ENCODE measurements at regions not wholly inside any gene's neighbourhood (a gene's known extent, or its start where the extent isn't known, plus 50 kb on each side); places are given as distances from the start of the nearest gene placed in this dataset.

- Histone ChIP-seq H3K23ac (ENCODE audit: low read length) (no peak overlapping the region), H3K9ac (ENCODE audit: low read length) (no peak overlapping the region), H3K4ac (ENCODE audit: low read depth, low read length) (no peak overlapping the region), H3K14ac (ENCODE audit: low read length) (no peak overlapping the region), H3K4me3 (ENCODE audit: low read depth, low read length) (no peak overlapping the region), H3K18ac (ENCODE audit: low read length) (no peak overlapping the region), H4K8ac (ENCODE audit: low read depth, low read length) (no peak overlapping the region), H3K27me3 (ENCODE audit: insufficient read depth, low read length) (no peaks in the 10 kb centered on the region), H3K4me2 (ENCODE audit: low read length) (peak overlapping the region; percentile 14), H3K79me1 (ENCODE audit: low read length) (peaks cover 19% of the 10 kb centered on the region), H3K27ac (ENCODE audit: low read depth, low read length) (peak overlapping the region; percentile 89), H2BK120ac (ENCODE audit: insufficient read depth, low read length, poor library complexity) (no peak overlapping the region), H3K4me1 (ENCODE audit: control insufficient read depth in 1 of 2, insufficient read depth in 2 of 2, low read length in 2 of 2) (peaks cover 20 to 27% of the 10 kb centered on the region in 2 experiments), H4K12ac (ENCODE audit: low read depth, low read length) (no peak overlapping the region), H3K36me3 (ENCODE audit: control insufficient read depth in 1 of 2, insufficient read depth in 2 of 2, low read length in 2 of 2) (no peaks in the 10 kb centered on the region), H2BK5ac (ENCODE audit: low read depth, low read length, poor library complexity) (peak overlapping the region; percentile 68), H2BK12ac (ENCODE audit: low read length) (no peak overlapping the region), H3K9me3 (ENCODE audit: insufficient read depth, low read depth, low read length) (no peaks in the 10 kb centered on the region), H2AK5ac (ENCODE audit: low read length) (no peak overlapping the region), H2AFZ (ENCODE audit: insufficient read depth, low read length, poor library complexity) (no peak overlapping the region), H3K79me2 (ENCODE audit: control insufficient read depth, insufficient read depth, low read length, poor library complexity) (no peaks in the 10 kb centered on the region), H4K91ac (ENCODE audit: low read depth, low read length) (peak overlapping the region; percentile 34)
- DNase-seq = peak; percentile 66 to 83
- no CpG with 5 or more reads among the region's 6 CpGs for WGBS (ENCODE audit: extremely low coverage, insufficient coverage, insufficient read length)
Measured at GRCh38 chr4:56757821-56758411, 63.6 kb downstream of the SPINK2 start.

- Histone ChIP-seq H4K12ac (ENCODE audit: low read depth, low read length) (no peak overlapping the region), H3K4ac (ENCODE audit: low read depth, low read length) (peak overlapping the region; percentile 3), H2BK120ac (ENCODE audit: insufficient read depth, low read length, poor library complexity) (peak overlapping the region; percentile 70), H3K4me2 (ENCODE audit: low read length) (peak overlapping the region; percentile 31), H3K23ac (ENCODE audit: low read length) (no peak overlapping the region), H4K91ac (ENCODE audit: low read depth, low read length) (peak overlapping the region; percentile 73), H2BK12ac (ENCODE audit: low read length) (peak overlapping the region; percentile 58), H3K18ac (ENCODE audit: low read length) (peak overlapping the region; percentile 6), H3K36me3 (ENCODE audit: control insufficient read depth in 1 of 2, insufficient read depth in 2 of 2, low read length in 2 of 2) (no peaks in the 10 kb centered on the region), H3K4me3 (ENCODE audit: low read depth, low read length) (no peak overlapping the region), H3K4me1 (ENCODE audit: control insufficient read depth in 1 of 2, insufficient read depth in 2 of 2, low read length in 2 of 2) (peaks cover 20 to 27% of the 10 kb centered on the region in 2 experiments), H2AFZ (ENCODE audit: insufficient read depth, low read length, poor library complexity) (no peak overlapping the region), H4K8ac (ENCODE audit: low read depth, low read length) (peak overlapping the region; percentile 9), H2AK5ac (ENCODE audit: low read length) (peak overlapping the region; percentile 3), H3K79me2 (ENCODE audit: control insufficient read depth, insufficient read depth, low read length, poor library complexity) (no peaks in the 10 kb centered on the region), H3K27ac (ENCODE audit: low read depth, low read length) (peak overlapping the region; percentile 89), H3K79me1 (ENCODE audit: low read length) (peaks cover 19% of the 10 kb centered on the region), H3K27me3 (ENCODE audit: insufficient read depth, low read length) (no peaks in the 10 kb centered on the region), H3K14ac (ENCODE audit: low read length) (peak overlapping the region; percentile 20), H3K9me3 (ENCODE audit: insufficient read depth, low read depth, low read length) (no peaks in the 10 kb centered on the region), H3K9ac (ENCODE audit: low read length) (no peak overlapping the region), H2BK5ac (ENCODE audit: low read depth, low read length, poor library complexity) (peak overlapping the region; percentile 52)
- WGBS (ENCODE audit: extremely low coverage, insufficient coverage, insufficient read length) = no CpG with 5 or more reads among the region's 5 CpGs
- no peak for DNase-seq
Measured at GRCh38 chr4:56757261-56757746, 64.2 kb downstream of the SPINK2 start.

DNA sequence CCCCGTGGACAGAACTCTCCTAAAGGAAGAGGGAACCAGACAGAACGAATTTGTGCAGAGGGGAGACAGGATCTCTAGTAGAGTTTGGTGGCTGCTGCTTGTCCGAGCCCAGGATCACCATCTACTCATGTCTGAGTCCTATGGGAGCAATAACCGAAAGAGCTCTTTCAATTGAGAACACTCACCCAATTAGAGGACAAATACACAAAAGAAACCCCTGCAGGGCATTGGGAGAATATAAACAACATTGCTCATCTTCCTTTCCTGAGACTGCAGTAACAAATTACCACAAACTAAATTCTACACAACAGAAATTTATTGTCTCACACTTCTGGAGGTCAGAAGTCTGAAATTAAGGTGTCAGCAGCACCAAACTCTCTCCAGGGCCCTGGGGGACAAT is 65.6 kb downstream of the SPINK2 start:
- no peak overlapping the region for H3K9ac ChIP-seq (ENCODE audit: low read length)
- no peak overlapping the region for H2AK5ac ChIP-seq (ENCODE audit: low read length)
- H4K91ac ChIP-seq (ENCODE audit: low read depth, low read length) = peak overlapping the region; percentile 47
- no peak overlapping the region for H3K18ac ChIP-seq (ENCODE audit: low read length)
- H3K4ac ChIP-seq (ENCODE audit: low read depth, low read length) = no peak overlapping the region
- peak overlapping the region; percentile 11 for H2BK12ac ChIP-seq (ENCODE audit: low read length)
- H3K4me1 ChIP-seq (ENCODE audit: control insufficient read depth in 1 of 2, insufficient read depth in 2 of 2, low read length in 2 of 2) = peaks cover 20 to 27% of the 10 kb centered on the region in 2 experiments
- DNase-seq = peak in 1 of 2 donors; percentile 10
- H3K36me3 ChIP-seq (ENCODE audit: control insufficient read depth in 1 of 2, insufficient read depth in 2 of 2, low read length in 2 of 2) = no peaks in the 10 kb centered on the region
- no peaks in the 10 kb centered on the region for H3K9me3 ChIP-seq (ENCODE audit: insufficient read depth, low read depth, low read length)
- H3K23ac ChIP-seq (ENCODE audit: low read length) = no peak overlapping the region
- no peak overlapping the region for H3K27ac ChIP-seq (ENCODE audit: low read depth, low read length)
- H2BK120ac ChIP-seq (ENCODE audit: insufficient read depth, low read length, poor library complexity) = peak overlapping the region; percentile 26
- peaks cover 23% of the 10 kb centered on the region for H3K79me1 ChIP-seq (ENCODE audit: low read length)
- H2AFZ ChIP-seq (ENCODE audit: insufficient read depth, low read length, poor library complexity) = no peak overlapping the region
- no peaks in the 10 kb centered on the region for H3K79me2 ChIP-seq (ENCODE audit: control insufficient read depth, insufficient read depth, low read length, poor library complexity)
- H3K14ac ChIP-seq (ENCODE audit: low read length) = no peak overlapping the region
- H4K12ac ChIP-seq (ENCODE audit: low read depth, low read length) = no peak overlapping the region
- no peak overlapping the region for H3K4me3 ChIP-seq (ENCODE audit: low read depth, low read length)
- H3K27me3 ChIP-seq (ENCODE audit: insufficient read depth, low read length) = no peaks in the 10 kb centered on the region
- H3K4me2 ChIP-seq (ENCODE audit: low read length) = no peak overlapping the region
- no CpG with 5 or more reads among the region's 4 CpGs for WGBS (ENCODE audit: extremely low coverage, insufficient coverage, insufficient read length)
- H4K8ac ChIP-seq (ENCODE audit: low read depth, low read length) = no peak overlapping the region
- H2BK5ac ChIP-seq (ENCODE audit: low read depth, low read length, poor library complexity) = no peak overlapping the region

GRCh38 chr4:56752985-56753384 is 68.5 kb downstream of the SPINK2 start:
- Histone ChIP-seq H2BK120ac (ENCODE audit: insufficient read depth, low read length, poor library complexity) (no peak overlapping the region), H4K91ac (ENCODE audit: low read depth, low read length) (no peak overlapping the region), H3K4ac (ENCODE audit: low read depth, low read length) (no peak overlapping the region), H2AK5ac (ENCODE audit: low read length) (no peak overlapping the region), H3K79me1 (ENCODE audit: low read length) (peaks cover 17% of the 10 kb centered on the region), H2AFZ (ENCODE audit: insufficient read depth, low read length, poor library complexity) (no peak overlapping the region), H2BK12ac (ENCODE audit: low read length) (no peak overlapping the region), H3K9ac (ENCODE audit: low read length) (no peak overlapping the region), H3K4me2 (ENCODE audit: low read length) (no peak overlapping the region), H3K27ac (ENCODE audit: low read depth, low read length) (no peak overlapping the region), H3K4me1 (ENCODE audit: control insufficient read depth in 1 of 2, insufficient read depth in 2 of 2, low read length in 2 of 2) (peaks cover 13 to 20% of the 10 kb centered on the region in 2 experiments), H3K79me2 (ENCODE audit: control insufficient read depth, insufficient read depth, low read length, poor library complexity) (no peaks in the 10 kb centered on the region), H2BK5ac (ENCODE audit: low read depth, low read length, poor library complexity) (no peak overlapping the region), H4K12ac (ENCODE audit: low read depth, low read length) (no peak overlapping the region), H3K9me3 (ENCODE audit: insufficient read depth, low read depth, low read length) (no peaks in the 10 kb centered on the region), H4K8ac (ENCODE audit: low read depth, low read length) (no peak overlapping the region), H3K18ac (ENCODE audit: low read length) (no peak overlapping the region), H3K36me3 (ENCODE audit: control insufficient read depth in 1 of 2, insufficient read depth in 2 of 2, low read length in 2 of 2) (no peaks in the 10 kb centered on the region), H3K14ac (ENCODE audit: low read length) (no peak overlapping the region), H3K23ac (ENCODE audit: low read length) (no peak overlapping the region), H3K27me3 (ENCODE audit: insufficient read depth, low read length) (no peaks in the 10 kb centered on the region), H3K4me3 (ENCODE audit: low read depth, low read length) (no peak overlapping the region)
- DNase-seq = peak; percentile 92 to 95
- WGBS (ENCODE audit: extremely low coverage, insufficient coverage, insufficient read length) = no CpG with 5 or more reads among the region's 2 CpGs

All from trophoblast cell (in vitro differentiated cells and primary cell).